Cardiac muscle cell (in vitro differentiated cells and primary cell): ENCODE measurements at regions not wholly inside any gene's neighbourhood (a gene's known extent, or its start where the extent isn't known, plus 50 kb on each side); places are given as distances from the start of the nearest gene placed in this dataset.

Experiments used
- DNase-seq, 2 donors: peaks; one replicate each; pipeline versions ENCODE4 v3.0.0 to v3.0.0-alpha.2; 2010 to 2017; ENCODE audit warnings: low read depth in 1 of 2, low spot score in 1 of 2
- H3K27ac ChIP-seq: fragments of 200-600 bp; sonication (generic); 2 replicates; pipeline ENCODE4 v1.5.1; 2016
- H3K27me3 ChIP-seq: fragments of 200-600 bp; sonication (generic); 2 replicates; pipeline ENCODE4 v1.6.0; 2016; ENCODE audit warnings: control low read depth
- H3K36me3 ChIP-seq: fragments of 200-600 bp; sonication (generic); 2 replicates; pipeline ENCODE4 v1.5.1; 2016; ENCODE audit warnings: control low read depth
- H3K4me1 ChIP-seq: fragments of 200-600 bp; sonication (generic); 2 replicates; pipeline ENCODE4 v1.8.1; 2017; ENCODE audit warnings: low read depth, mild to moderate bottlenecking, mixed run types
- H3K4me3 ChIP-seq: fragments of 200-600 bp; sonication (generic); 2 replicates; pipeline ENCODE4 v1.5.1; 2016; ENCODE audit warnings: mild to moderate bottlenecking
- H3K9me3 ChIP-seq: fragments of 200-600 bp; sonication (generic); 2 replicates; pipeline ENCODE4 v1.5.1; 2017; ENCODE audit warnings: low read depth, mild to moderate bottlenecking, control low read depth
- CTCF ChIP-seq: IDR thresholded peaks from 2 replicates; pipeline ENCODE4 v1.5.1; 2012; ENCODE audit warnings: low read depth, mild to moderate bottlenecking, low read length

- no peaks in the 10 kb centered on the region for H3K9me3 ChIP-seq
- no peak for TF ChIP-seq CTCF
- peak overlapping the region; percentile 47 for H3K27ac ChIP-seq
These were observed 111.5 kb upstream of the CITED2 start for GRCh38 chr6:139485742-139486475.

GRCh38 chr6:139485185-139485584 lies 110.7 kb upstream of the CITED2 start:
- TF ChIP-seq CTCF: no peak
- Histone ChIP-seq H3K4me3 (no peak overlapping the region), H3K4me1 (peaks cover 15% of the 10 kb centered on the region), H3K36me3 (no peaks in the 10 kb centered on the region), H3K27ac (peak overlapping the region; percentile 47), H3K27me3 (no peaks in the 10 kb centered on the region), H3K9me3 (no peaks in the 10 kb centered on the region)
- DNase-seq: no peak

More at GRCh38 chr6:139485742-139486475, 111.5 kb upstream of the CITED2 start:
- Histone ChIP-seq H3K4me3 (no peak overlapping the region), H3K36me3 (no peaks in the 10 kb centered on the region), H3K27me3 (no peaks in the 10 kb centered on the region), H3K4me1 (peaks cover 15% of the 10 kb centered on the region)
- no peak for DNase-seq

GRCh38 chr6:139483079-139483478 lies 108.6 kb upstream of the CITED2 start:
- TF ChIP-seq CTCF: no peak
- peaks cover 15% of the 10 kb centered on the region for H3K4me1 ChIP-seq
- no peaks in the 10 kb centered on the region for H3K27me3 ChIP-seq
- no peaks in the 10 kb centered on the region for H3K9me3 ChIP-seq
- no peak overlapping the region for H3K27ac ChIP-seq
- no peaks in the 10 kb centered on the region for H3K36me3 ChIP-seq
- H3K4me3 ChIP-seq: no peak overlapping the region
- no peak for DNase-seq

- Histone ChIP-seq H3K27ac (no peak overlapping the region), H3K4me1 (peaks cover 15% of the 10 kb centered on the region), H3K9me3 (no peaks in the 10 kb centered on the region), H3K36me3 (no peaks in the 10 kb centered on the region), H3K4me3 (no peak overlapping the region), H3K27me3 (no peaks in the 10 kb centered on the region)
- peak in 1 of 2 donors; percentile 23 for DNase-seq
- no peak for TF ChIP-seq CTCF
These were observed 107.8 kb upstream of the CITED2 start for GRCh38 chr6:139482287-139482686.

GRCh38 chr6:139480356-139481165 lies 106.1 kb upstream of the CITED2 start:
- DNase-seq: no peak
- no peak for TF ChIP-seq CTCF
- Histone ChIP-seq H3K36me3 (no peaks in the 10 kb centered on the region), H3K9me3 (no peaks in the 10 kb centered on the region), H3K27ac (no peak overlapping the region), H3K4me1 (peaks cover 9% of the 10 kb centered on the region), H3K27me3 (no peaks in the 10 kb centered on the region), H3K4me3 (no peak overlapping the region)
